GM21723 (cell line): ENCODE measurements at regions not wholly inside any gene's neighbourhood (a gene's known extent, or its start where the extent isn't known, plus 50 kb on each side); places are given as distances from the start of the nearest gene placed in this dataset.

ENCODE experiments used
- ATAC-seq: cut with Tn5 transposase; IDR thresholded peaks from one replicate; pipeline ENCODE4 v1.9.1; 2021; ENCODE audit warnings: mild to moderate bottlenecking, moderate library complexity; ENCODE audit not compliant: unreplicated experiment

- no peak for ATAC-seq
Observed at GRCh38 chr6:113172531-113172966, 684.6 kb upstream of the MARCKS start.

- ATAC-seq = no peak
Observed at GRCh38 chr6:113178349-113178748, 678.8 kb upstream of the MARCKS start.

GRCh38 chr6:113181164-113181563, 676.0 kb upstream of the MARCKS start:
- ATAC-seq = no peak

- ATAC-seq = no peak
Observed at GRCh38 chr6:113182370-113183141, 674.6 kb upstream of the MARCKS start.

GRCh38 chr6:113184291-113184690, 672.9 kb upstream of the MARCKS start:
- no peak for ATAC-seq

- ATAC-seq = no peak
Observed at GRCh38 chr6:113184736-113185135, 672.4 kb upstream of the MARCKS start.

- no peak for ATAC-seq
Observed at GRCh38 chr6:113185299-113185698, 671.8 kb upstream of the MARCKS start.

GRCh38 chr6:113187661-113188060, 669.5 kb upstream of the MARCKS start:
- ATAC-seq = no peak

- no peak for ATAC-seq
Observed at GRCh38 chr6:113188962-113189361, 668.2 kb upstream of the MARCKS start.

GRCh38 chr6:113190170-113190569, 667.0 kb upstream of the MARCKS start:
- no peak for ATAC-seq

GRCh38 chr6:113194090-113194489, 663.1 kb upstream of the MARCKS start:
- no peak for ATAC-seq

- no peak for ATAC-seq
Observed at GRCh38 chr6:113202852-113203714, 654.1 kb upstream of the MARCKS start.

GRCh38 chr6:113203715-113204110, 653.4 kb upstream of the MARCKS start:
- no peak for ATAC-seq

- ATAC-seq = no peak
Observed at GRCh38 chr6:113205553-113205952, 651.6 kb upstream of the MARCKS start.

GRCh38 chr6:113208726-113209125, 648.4 kb upstream of the MARCKS start:
- ATAC-seq = no peak

GRCh38 chr6:113209315-113209714, 647.8 kb upstream of the MARCKS start:
- no peak for ATAC-seq

- no peak for ATAC-seq
Observed at GRCh38 chr6:113211170-113211569, 646.0 kb upstream of the MARCKS start.

- ATAC-seq = no peak
Observed at GRCh38 chr6:113219783-113220182, 637.4 kb upstream of the MARCKS start.

GRCh38 chr6:113220832-113221231, 636.3 kb upstream of the MARCKS start:
- ATAC-seq = no peak

GRCh38 chr6:113221850-113222249, 635.3 kb upstream of the MARCKS start:
- no peak for ATAC-seq

GRCh38 chr6:113246186-113246585, 611.0 kb upstream of the MARCKS start:
- no peak for ATAC-seq

- ATAC-seq = no peak
Observed at GRCh38 chr6:113248532-113248931, 608.6 kb upstream of the MARCKS start.
